ENCODE measurements at regions not wholly inside any gene's neighbourhood (a gene's known extent, or its start where the extent isn't known, plus 50 kb on each side); places are given as distances from the start of the nearest gene placed in this dataset.

DNA sequence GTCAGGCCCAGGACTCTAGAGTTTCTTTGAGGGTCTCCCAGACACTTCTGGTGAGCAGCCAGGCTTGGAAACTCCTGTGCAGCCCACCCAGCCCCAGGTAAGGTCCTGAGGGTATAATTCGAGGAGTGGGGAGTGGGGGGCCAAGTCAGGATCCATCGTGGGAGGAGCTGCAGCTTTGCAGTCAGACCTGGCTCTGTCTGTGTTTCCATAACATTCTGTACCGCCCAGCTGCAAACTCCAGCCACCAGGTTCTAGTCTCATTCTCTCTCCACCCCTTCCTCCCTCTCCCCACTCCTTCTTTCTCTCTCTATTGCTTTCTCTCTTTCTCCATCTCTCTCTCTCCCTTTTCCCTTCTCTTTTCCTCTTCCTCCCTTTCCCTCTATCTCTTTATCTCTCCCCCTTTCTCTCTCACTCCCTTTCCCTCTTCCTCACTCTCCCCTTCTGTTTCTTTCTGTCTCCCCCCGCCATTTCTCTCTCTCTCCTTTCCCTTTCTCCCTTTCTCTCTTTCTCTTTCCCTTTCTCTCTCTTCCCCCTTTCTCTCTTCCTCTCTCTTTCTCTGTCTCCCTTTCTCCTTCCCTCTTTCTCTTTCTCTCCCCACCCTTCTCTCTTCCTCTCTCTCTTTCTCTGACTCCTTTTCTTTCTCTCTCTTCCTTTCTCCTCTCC is 127.2 kb downstream of the MN1 start:
- Histone ChIP-seq H3K27me3 (ENCODE audit: control insufficient read depth in 1 of 2, insufficient read depth in 2 of 2, low read length in 2 of 2) (peaks cover 0 to 2% of the 10 kb centered on the region in 2 donors), H3K4me3 (ENCODE audit: low read length in 2 of 2) (no peak overlapping the region), H3K9me3 (ENCODE audit: control insufficient read depth in 2 of 2, low read length in 2 of 2) (peaks cover 5% of the 10 kb centered on the region in 2 donors), H3K36me3 (ENCODE audit: control insufficient read depth in 2 of 2, insufficient read depth in 2 of 2, low read length in 2 of 2) (no peaks in the 10 kb centered on the region), H3K4me1 (ENCODE audit: control insufficient read depth, insufficient read depth, low read length) (peaks cover 17% of the 10 kb centered on the region), H3K27ac (ENCODE audit: low read length) (no peak overlapping the region), H3K9ac (ENCODE audit: low read length in 2 of 2) (no peak overlapping the region)

DNA sequence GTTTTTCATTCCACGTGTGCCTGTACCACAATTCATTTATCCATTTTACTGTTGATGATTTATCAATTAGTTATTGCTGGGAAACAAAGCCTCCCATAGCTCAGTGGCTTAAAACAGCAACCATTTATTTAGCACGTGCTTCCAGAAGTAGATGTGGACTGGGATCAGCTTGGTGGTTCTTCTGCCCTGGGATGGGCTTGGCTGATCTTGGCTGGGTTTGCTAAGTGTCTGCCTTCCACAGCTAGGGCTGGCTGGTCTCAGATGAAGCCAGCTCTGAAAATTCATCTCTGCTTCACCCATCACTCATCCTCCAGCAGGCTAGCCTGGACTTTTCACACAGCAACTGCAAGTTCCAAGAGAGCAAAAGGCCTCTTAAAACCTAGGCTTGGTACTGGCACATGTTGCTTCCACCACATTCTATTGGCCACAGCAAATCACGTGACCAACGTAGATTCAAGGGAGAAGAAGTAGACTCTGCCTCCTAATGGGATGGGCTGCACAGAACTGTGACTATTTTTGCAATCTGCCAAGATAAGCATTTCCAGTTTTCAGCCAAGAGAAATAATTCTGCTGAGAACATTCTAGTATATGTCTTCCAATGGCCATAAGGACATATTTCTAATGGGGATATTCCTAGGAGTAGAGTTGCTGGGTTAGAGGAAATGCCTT is 124.9 kb downstream of the MN1 start:
- Histone ChIP-seq H3K4me1 (ENCODE audit: control insufficient read depth, insufficient read depth, low read length) (peaks cover 8% of the 10 kb centered on the region), H3K27me3 (ENCODE audit: control insufficient read depth in 1 of 2, insufficient read depth in 2 of 2, low read length in 2 of 2) (no peaks in the 10 kb centered on the region), H3K36me3 (ENCODE audit: control insufficient read depth in 2 of 2, insufficient read depth in 2 of 2, low read length in 2 of 2) (no peaks in the 10 kb centered on the region), H3K27ac (ENCODE audit: low read length) (no peak overlapping the region), H3K9ac (ENCODE audit: low read length in 2 of 2) (no peak overlapping the region), H3K4me3 (ENCODE audit: low read length in 2 of 2) (no peak overlapping the region), H3K9me3 (ENCODE audit: control insufficient read depth in 2 of 2, low read length in 2 of 2) (peaks cover 5 to 8% of the 10 kb centered on the region in 2 donors)

DNA sequence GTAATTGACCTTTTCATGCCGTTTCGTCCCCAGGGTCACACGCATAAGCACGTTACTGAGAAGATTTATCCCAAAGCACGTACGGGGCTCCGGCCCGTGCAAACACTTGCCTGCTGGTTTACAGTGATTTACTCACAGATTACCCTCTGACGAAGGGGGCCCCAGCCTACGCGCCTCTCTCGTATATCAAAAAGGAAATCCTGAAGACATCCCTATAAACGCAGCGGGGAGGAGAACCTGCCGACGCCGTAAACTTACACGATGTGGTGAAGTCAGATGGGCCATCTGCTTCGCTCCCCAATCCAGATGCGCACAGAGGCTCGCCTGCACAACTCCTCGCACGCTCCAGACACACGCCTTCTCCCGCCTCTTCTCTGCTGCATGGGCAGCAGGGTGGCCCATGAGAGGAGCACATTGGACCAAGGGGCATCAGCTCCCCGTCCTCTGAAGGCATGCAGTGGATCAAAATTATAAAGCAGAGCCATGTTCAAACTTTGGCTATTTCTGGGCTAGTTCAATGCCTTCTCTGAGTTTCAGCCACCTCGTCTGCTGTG is 123.6 kb downstream of the MN1 start:
- H3K27me3 ChIP-seq (ENCODE audit: control insufficient read depth in 1 of 2, insufficient read depth in 2 of 2, low read length in 2 of 2): no peaks in the 10 kb centered on the region
- H3K27ac ChIP-seq (ENCODE audit: low read length): no peak overlapping the region
- no peak overlapping the region for H3K4me3 ChIP-seq (ENCODE audit: low read length in 2 of 2)
- peaks cover 5 to 8% of the 10 kb centered on the region in 2 donors for H3K9me3 ChIP-seq (ENCODE audit: control insufficient read depth in 2 of 2, low read length in 2 of 2)
- H3K36me3 ChIP-seq (ENCODE audit: control insufficient read depth in 2 of 2, insufficient read depth in 2 of 2, low read length in 2 of 2): no peaks in the 10 kb centered on the region
- H3K4me1 ChIP-seq (ENCODE audit: control insufficient read depth, insufficient read depth, low read length): peaks cover 8% of the 10 kb centered on the region
- H3K9ac ChIP-seq (ENCODE audit: low read length in 2 of 2): no peak overlapping the region

DNA sequence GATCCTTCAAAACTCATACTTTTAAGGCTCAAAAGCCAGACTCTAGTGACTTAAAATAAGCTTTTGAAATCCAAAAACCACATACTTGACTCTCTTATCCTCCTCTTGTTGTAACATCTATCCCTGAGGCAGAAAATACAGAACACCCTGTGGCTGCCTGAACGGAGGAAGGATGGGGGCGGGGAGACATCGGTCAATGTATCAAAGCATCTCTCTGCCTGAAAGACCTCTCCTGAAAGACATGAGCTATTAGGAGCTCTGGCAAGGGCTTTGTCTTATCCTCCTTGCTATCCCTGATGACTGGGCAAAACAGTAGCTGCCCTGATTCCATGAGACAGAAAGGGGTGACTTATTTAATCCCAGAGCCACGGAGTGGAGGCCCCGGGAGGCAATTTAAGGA is 122.4 kb downstream of the MN1 start:
- no peak overlapping the region for H3K27ac ChIP-seq (ENCODE audit: low read length)
- H3K36me3 ChIP-seq (ENCODE audit: control insufficient read depth in 2 of 2, insufficient read depth in 2 of 2, low read length in 2 of 2): no peaks in the 10 kb centered on the region
- H3K9ac ChIP-seq (ENCODE audit: low read length in 2 of 2): no peak overlapping the region
- H3K4me1 ChIP-seq (ENCODE audit: control insufficient read depth, insufficient read depth, low read length): peaks cover under 1% of the 10 kb centered on the region
- H3K9me3 ChIP-seq (ENCODE audit: control insufficient read depth in 2 of 2, low read length in 2 of 2): peaks cover 5 to 8% of the 10 kb centered on the region in 2 donors
- H3K27me3 ChIP-seq (ENCODE audit: control insufficient read depth in 1 of 2, insufficient read depth in 2 of 2, low read length in 2 of 2): no peaks in the 10 kb centered on the region
- H3K4me3 ChIP-seq (ENCODE audit: low read length in 2 of 2): no peak overlapping the region

DNA sequence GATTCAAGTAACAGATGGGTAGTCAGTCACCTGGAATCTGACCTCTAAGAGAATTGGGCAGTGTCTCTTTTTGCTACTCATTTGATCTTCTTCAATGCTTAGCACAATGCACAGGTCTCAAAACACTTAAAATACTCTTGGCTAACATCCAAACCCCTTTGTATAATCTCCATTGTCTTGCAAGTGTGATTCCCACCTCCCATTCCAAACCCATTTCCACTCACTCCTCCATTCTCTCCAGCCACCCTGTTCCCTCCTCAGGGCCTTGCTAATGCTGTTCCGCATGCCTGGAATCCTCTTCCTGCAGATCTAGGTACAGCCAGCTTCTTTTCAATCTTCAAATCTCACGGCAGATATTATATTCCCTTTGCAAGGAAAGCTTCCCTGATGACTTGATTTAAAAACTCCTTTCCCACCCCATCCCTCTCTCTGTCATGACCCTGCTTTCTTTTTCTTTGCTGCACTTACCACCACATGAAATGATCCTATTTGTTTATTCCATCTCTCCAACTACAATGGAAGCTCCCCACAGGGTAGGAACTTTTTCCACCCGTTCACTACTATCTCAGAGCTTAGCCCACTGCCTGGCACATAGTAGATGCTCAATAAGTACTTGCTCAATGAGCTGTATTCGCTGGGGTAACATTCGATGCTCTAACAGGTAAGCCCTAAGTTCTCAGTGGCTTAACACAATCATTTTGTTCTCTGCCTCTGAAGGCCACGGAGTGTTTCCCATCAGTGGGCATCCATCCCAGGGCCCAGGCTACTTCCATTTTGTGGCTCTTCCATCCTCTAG is 121.7 kb downstream of the MN1 start:
- Histone ChIP-seq H3K9ac (ENCODE audit: low read length in 2 of 2) (no peak overlapping the region), H3K4me1 (ENCODE audit: control insufficient read depth, insufficient read depth, low read length) (peaks cover under 1% of the 10 kb centered on the region), H3K27me3 (ENCODE audit: control insufficient read depth in 1 of 2, insufficient read depth in 2 of 2, low read length in 2 of 2) (no peaks in the 10 kb centered on the region), H3K27ac (ENCODE audit: low read length) (no peak overlapping the region), H3K4me3 (ENCODE audit: low read length in 2 of 2) (no peak overlapping the region), H3K36me3 (ENCODE audit: control insufficient read depth in 2 of 2, insufficient read depth in 2 of 2, low read length in 2 of 2) (no peaks in the 10 kb centered on the region), H3K9me3 (ENCODE audit: control insufficient read depth in 2 of 2, low read length in 2 of 2) (peaks cover 5 to 8% of the 10 kb centered on the region in 2 donors)

DNA sequence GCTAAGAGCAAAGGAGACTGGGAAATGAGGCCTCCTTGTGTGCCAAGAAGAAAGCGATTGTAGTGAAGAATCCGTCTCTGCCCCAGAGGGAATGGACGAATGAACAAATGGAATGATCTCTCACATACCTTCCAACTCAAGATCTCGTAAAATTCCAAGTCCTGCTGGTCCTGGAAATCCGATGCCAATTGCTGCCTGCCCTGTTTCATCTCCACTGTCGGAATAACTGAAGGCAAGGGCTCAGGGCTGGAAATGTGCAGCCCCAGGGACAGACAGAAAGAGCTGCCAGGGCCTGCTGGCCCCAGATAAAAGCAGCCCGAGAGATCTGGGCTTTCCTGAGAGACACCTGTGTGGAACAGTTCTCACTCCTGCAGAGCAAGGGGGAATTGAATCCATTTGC is 120.9 kb downstream of the MN1 start:
- no peak overlapping the region for H3K27ac ChIP-seq (ENCODE audit: low read length)
- no peaks in the 10 kb centered on the region for H3K36me3 ChIP-seq (ENCODE audit: control insufficient read depth in 2 of 2, insufficient read depth in 2 of 2, low read length in 2 of 2)
- peaks cover 7% of the 10 kb centered on the region for H3K4me1 ChIP-seq (ENCODE audit: control insufficient read depth, insufficient read depth, low read length)
- peaks cover 5 to 8% of the 10 kb centered on the region in 2 donors for H3K9me3 ChIP-seq (ENCODE audit: control insufficient read depth in 2 of 2, low read length in 2 of 2)
- no peaks in the 10 kb centered on the region for H3K27me3 ChIP-seq (ENCODE audit: control insufficient read depth in 1 of 2, insufficient read depth in 2 of 2, low read length in 2 of 2)
- no peak overlapping the region for H3K4me3 ChIP-seq (ENCODE audit: low read length in 2 of 2)
- no peak overlapping the region for H3K9ac ChIP-seq (ENCODE audit: low read length in 2 of 2)

DNA sequence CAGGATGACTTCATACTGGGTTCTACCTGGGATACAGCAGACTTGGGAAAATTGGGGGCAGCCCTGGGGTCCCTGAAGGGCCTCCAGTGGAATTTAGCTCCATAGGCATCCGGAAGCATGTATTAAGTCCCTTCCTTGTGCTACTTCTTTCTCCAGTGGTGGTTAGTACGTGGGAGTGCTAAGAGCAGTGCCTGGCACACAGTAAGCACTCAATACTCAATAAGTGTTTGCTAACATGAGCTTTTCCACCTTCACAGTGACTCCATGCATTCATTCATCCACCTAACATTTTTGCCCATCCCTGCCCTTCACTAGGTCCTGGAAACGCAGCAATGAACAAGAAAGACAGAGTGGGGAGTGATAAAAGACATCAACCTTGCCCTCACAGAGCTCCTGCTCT is 120.5 kb downstream of the MN1 start:
- Histone ChIP-seq H3K9me3 (ENCODE audit: control insufficient read depth in 2 of 2, low read length in 2 of 2) (peaks cover 5 to 8% of the 10 kb centered on the region in 2 donors), H3K36me3 (ENCODE audit: control insufficient read depth in 2 of 2, insufficient read depth in 2 of 2, low read length in 2 of 2) (no peaks in the 10 kb centered on the region), H3K27ac (ENCODE audit: low read length) (no peak overlapping the region), H3K4me3 (ENCODE audit: low read length in 2 of 2) (no peak overlapping the region), H3K4me1 (ENCODE audit: control insufficient read depth, insufficient read depth, low read length) (peaks cover 11% of the 10 kb centered on the region), H3K9ac (ENCODE audit: low read length in 2 of 2) (no peak overlapping the region), H3K27me3 (ENCODE audit: control insufficient read depth in 1 of 2, insufficient read depth in 2 of 2, low read length in 2 of 2) (no peaks in the 10 kb centered on the region)

DNA sequence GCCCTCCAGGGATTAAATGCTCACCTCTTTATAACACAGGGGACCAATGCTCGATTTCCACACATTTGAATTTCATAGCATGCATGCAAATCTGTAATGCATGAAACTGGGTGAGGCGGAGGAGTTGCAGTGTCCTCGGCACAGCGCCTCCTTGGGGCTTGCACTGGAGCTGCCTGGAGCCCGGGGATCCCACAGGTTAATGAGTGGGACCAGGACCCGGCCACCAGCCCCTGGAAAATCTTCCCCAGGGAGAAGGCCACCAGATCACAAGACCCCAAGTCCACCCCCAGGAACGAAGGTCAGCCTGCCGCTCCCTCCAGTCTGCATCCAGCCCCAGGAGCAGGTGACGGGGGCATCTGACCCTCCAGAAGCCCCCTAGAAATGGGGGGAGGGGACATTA is 119.1 kb downstream of the MN1 start:
- no peaks in the 10 kb centered on the region for H3K27me3 ChIP-seq (ENCODE audit: control insufficient read depth in 1 of 2, insufficient read depth in 2 of 2, low read length in 2 of 2)
- H3K4me1 ChIP-seq (ENCODE audit: control insufficient read depth, insufficient read depth, low read length): peaks cover 25% of the 10 kb centered on the region
- H3K9ac ChIP-seq (ENCODE audit: low read length in 2 of 2): no peak overlapping the region
- peaks cover 0 to 8% of the 10 kb centered on the region in 2 donors for H3K9me3 ChIP-seq (ENCODE audit: control insufficient read depth in 2 of 2, low read length in 2 of 2)
- no peaks in the 10 kb centered on the region for H3K36me3 ChIP-seq (ENCODE audit: control insufficient read depth in 2 of 2, insufficient read depth in 2 of 2, low read length in 2 of 2)
- no peak overlapping the region for H3K4me3 ChIP-seq (ENCODE audit: low read length in 2 of 2)
- H3K27ac ChIP-seq (ENCODE audit: low read length): no peak overlapping the region

DNA sequence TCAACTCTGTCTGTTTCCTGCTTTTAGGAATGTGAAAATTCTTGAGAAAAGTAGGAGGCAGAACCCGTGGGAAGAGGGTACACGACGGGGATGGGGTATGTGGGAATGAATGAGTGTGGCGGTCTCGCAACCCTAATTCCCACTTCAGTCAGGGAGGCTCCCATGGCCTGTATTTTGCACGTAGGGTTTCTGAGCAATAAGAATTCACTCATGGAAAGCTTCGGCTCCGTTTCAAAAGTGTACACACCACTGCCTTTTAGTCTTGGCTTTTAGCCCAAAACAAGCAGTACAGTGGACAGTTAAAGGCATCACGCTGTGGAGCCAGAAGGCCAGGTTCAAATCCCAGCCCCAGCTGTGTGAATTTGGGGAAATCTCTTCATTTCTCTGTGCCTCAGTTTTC is 116.7 kb downstream of the MN1 start:
- Histone ChIP-seq H3K4me1 (ENCODE audit: control insufficient read depth, insufficient read depth, low read length) (peaks cover 25% of the 10 kb centered on the region), H3K27ac (ENCODE audit: low read length) (peak overlapping the region; percentile 11), H3K27me3 (ENCODE audit: control insufficient read depth in 1 of 2, insufficient read depth in 2 of 2, low read length in 2 of 2) (no peaks in the 10 kb centered on the region)

DNA sequence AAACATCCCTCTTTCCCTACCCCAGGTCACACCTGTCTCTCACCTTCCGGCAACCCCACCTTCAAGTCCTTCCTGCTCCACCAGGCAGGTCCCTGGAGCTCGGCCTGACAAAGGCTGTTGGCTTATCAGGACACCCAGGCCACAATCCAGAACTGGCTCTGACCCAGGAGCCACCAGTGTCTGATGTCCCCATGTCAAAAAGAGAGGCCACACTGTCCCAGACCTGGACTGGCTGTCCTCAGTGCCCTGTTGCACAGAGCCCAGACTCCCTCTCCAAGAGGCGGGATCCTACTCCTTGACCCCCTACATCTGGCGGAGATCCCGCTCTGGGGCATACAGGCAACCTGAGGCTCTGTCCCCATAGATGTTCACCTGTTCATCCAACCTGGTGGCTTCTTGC is 116.0 kb downstream of the MN1 start:
- H3K36me3 ChIP-seq (ENCODE audit: control insufficient read depth in 2 of 2, insufficient read depth in 2 of 2, low read length in 2 of 2): no peaks in the 10 kb centered on the region
- H3K9ac ChIP-seq (ENCODE audit: low read length in 2 of 2): no peak overlapping the region
- no peak overlapping the region for H3K4me3 ChIP-seq (ENCODE audit: low read length in 2 of 2)
- peak overlapping the region; percentile 11 for H3K27ac ChIP-seq (ENCODE audit: low read length)
- H3K4me1 ChIP-seq (ENCODE audit: control insufficient read depth, insufficient read depth, low read length): peaks cover 25% of the 10 kb centered on the region
- H3K27me3 ChIP-seq (ENCODE audit: control insufficient read depth in 1 of 2, insufficient read depth in 2 of 2, low read length in 2 of 2): no peaks in the 10 kb centered on the region
- no peaks in the 10 kb centered on the region for H3K9me3 ChIP-seq (ENCODE audit: control insufficient read depth in 2 of 2, low read length in 2 of 2)

More for the DNA sequence above, 116.7 kb downstream of the MN1 start:
- H3K9ac ChIP-seq (ENCODE audit: low read length in 2 of 2): peak overlapping the region; percentile 22 to 29
- no peaks in the 10 kb centered on the region for H3K36me3 ChIP-seq (ENCODE audit: control insufficient read depth in 2 of 2, insufficient read depth in 2 of 2, low read length in 2 of 2)
- H3K9me3 ChIP-seq (ENCODE audit: control insufficient read depth in 2 of 2, low read length in 2 of 2): peaks cover 0 to 4% of the 10 kb centered on the region in 2 donors
- H3K4me3 ChIP-seq (ENCODE audit: low read length in 2 of 2): no peak overlapping the region

Measured in stomach smooth muscle (tissue), 2 donors.